ENCODE measurements at regions not wholly inside any gene's neighbourhood (a gene's known extent, or its start where the extent isn't known, plus 50 kb on each side); places are given as distances from the start of the nearest gene placed in this dataset.

DNA sequence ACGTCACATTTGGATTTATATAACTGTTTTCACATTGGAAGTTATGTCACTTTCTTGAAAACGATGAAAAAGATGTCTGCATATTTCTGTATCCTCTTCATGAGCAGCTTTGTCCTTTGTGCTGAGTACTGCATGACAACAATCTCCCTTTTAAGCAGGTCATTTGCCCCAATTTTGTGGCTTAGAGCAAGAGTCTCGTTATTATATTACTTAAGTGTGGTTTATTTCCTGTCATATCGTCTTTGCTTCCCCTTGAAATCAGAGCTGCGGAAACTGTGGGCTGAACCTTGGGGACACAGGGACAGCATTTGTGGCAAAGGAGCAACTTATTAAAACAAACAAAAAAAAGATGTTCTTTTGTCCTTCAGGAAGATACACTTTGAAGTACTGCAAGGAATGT is 254.0 kb upstream of the DSEL start:
- TF ChIP-seq MAX (IDR thresholded peaks at IDR 0.05) (no peak), CTCF (IDR thresholded peaks at IDR 0.05; ENCODE audit: control extremely low read depth in 1 of 3, insufficient read depth in 1 of 3, low read depth in 1 of 3, low read length in 3 of 3) (no peak), EP300 (IDR thresholded peaks at IDR 0.05; ENCODE audit: borderline replicate concordance in 1 of 2, low read depth in 2 of 2, low read length in 2 of 2) (no peak), ZNF274 (IDR thresholded peaks at IDR 0.05; ENCODE audit: borderline replicate concordance, extremely low read depth, low read length) (no peak), EGR1 (IDR thresholded peaks at IDR 0.05; ENCODE audit: borderline replicate concordance, low read depth, low read length) (no peak), RXRA (IDR thresholded peaks at IDR 0.05; ENCODE audit: insufficient read depth, low read depth, low read length) (no peak), POLR2AphosphoS5 (IDR thresholded peaks at IDR 0.05; ENCODE audit: low read depth, low read length) (no peak)
- TF ChIP-seq, protein P1, sequence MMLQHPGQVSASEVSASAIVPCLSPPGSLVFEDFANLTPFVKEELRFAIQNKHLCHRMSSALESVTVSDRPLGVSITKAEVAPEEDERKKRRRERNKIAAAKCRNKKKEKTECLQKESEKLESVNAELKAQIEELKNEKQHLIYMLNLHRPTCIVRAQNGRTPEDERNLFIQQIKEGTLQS (IDR thresholded peaks at IDR 0.05; ENCODE audit: insufficient read depth, low read depth, low read length), result no peak
